ENCODE measurements at regions not wholly inside any gene's neighbourhood (a gene's known extent, or its start where the extent isn't known, plus 50 kb on each side); places are given as distances from the start of the nearest gene placed in this dataset.

GRCh38 chr17:22469101-22469880 lies 777.0 kb downstream of the KCNJ18 start:
- TF ChIP-seq TAF1 (IDR thresholded peaks at IDR 0.05; ENCODE audit: low read depth), result no peak
- no peak for TF ChIP-seq YY1 (IDR thresholded peaks at IDR 0.05; ENCODE audit: low read depth)
- no peak for TF ChIP-seq CEBPB (IDR thresholded peaks at IDR 0.05)
- no peak for TF ChIP-seq EP300 (IDR thresholded peaks at IDR 0.05; ENCODE audit: borderline replicate concordance)
- no peak for TF ChIP-seq USF1 (IDR thresholded peaks at IDR 0.05)
- no peak for TF ChIP-seq NFIC (IDR thresholded peaks at IDR 0.05)
- TF ChIP-seq ZBTB7A (IDR thresholded peaks at IDR 0.05; ENCODE audit: low read depth), result no peak
- TF ChIP-seq, protein P1, sequence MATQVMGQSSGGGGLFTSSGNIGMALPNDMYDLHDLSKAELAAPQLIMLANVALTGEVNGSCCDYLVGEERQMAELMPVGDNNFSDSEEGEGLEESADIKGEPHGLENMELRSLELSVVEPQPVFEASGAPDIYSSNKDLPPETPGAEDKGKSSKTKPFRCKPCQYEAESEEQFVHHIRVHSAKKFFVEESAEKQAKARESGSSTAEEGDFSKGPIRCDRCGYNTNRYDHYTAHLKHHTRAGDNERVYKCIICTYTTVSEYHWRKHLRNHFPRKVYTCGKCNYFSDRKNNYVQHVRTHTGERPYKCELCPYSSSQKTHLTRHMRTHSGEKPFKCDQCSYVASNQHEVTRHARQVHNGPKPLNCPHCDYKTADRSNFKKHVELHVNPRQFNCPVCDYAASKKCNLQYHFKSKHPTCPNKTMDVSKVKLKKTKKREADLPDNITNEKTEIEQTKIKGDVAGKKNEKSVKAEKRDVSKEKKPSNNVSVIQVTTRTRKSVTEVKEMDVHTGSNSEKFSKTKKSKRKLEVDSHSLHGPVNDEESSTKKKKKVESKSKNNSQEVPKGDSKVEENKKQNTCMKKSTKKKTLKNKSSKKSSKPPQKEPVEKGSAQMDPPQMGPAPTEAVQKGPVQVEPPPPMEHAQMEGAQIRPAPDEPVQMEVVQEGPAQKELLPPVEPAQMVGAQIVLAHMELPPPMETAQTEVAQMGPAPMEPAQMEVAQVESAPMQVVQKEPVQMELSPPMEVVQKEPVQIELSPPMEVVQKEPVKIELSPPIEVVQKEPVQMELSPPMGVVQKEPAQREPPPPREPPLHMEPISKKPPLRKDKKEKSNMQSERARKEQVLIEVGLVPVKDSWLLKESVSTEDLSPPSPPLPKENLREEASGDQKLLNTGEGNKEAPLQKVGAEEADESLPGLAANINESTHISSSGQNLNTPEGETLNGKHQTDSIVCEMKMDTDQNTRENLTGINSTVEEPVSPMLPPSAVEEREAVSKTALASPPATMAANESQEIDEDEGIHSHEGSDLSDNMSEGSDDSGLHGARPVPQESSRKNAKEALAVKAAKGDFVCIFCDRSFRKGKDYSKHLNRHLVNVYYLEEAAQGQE (IDR thresholded peaks at IDR 0.05; ENCODE audit: low read depth), result no peak
- TF ChIP-seq CREB1 (IDR thresholded peaks at IDR 0.05; ENCODE audit: low read depth), result no peak
- no peak for TF ChIP-seq EGR1 (IDR thresholded peaks at IDR 0.05)
- no peak for TF ChIP-seq RAD21 (IDR thresholded peaks at IDR 0.05; ENCODE audit: low read depth)
- TF ChIP-seq, protein P2, sequence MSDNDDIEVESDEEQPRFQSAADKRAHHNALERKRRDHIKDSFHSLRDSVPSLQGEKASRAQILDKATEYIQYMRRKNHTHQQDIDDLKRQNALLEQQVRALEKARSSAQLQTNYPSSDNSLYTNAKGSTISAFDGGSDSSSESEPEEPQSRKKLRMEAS (IDR thresholded peaks at IDR 0.05), result no peak
- TF ChIP-seq TCF12 (IDR thresholded peaks at IDR 0.05; ENCODE audit: low read depth), result no peak
- TF ChIP-seq FOXM1 (IDR thresholded peaks at IDR 0.05; ENCODE audit: borderline replicate concordance, low read depth), result no peak

Data from Ishikawa (cell line).